GM12878 (cell line): ENCODE measurements at regions not wholly inside any gene's neighbourhood (a gene's known extent, or its start where the extent isn't known, plus 50 kb on each side); places are given as distances from the start of the nearest gene placed in this dataset.
"Not testable (repeated sequence)": the region's sequence is repeated elsewhere in the genome, so short reads cannot be mapped to it uniquely, and the experiment has no call there.

Experiments used
- EP300 ChIP-seq, 2 experiments: fragments of 150-350 bp in 1 of 2; IDR thresholded peaks; 2 replicates each; pipeline ENCODE4 v1.6.1; 2011 to 2012; ENCODE audit warnings: low read depth in 2 of 2, low read length in 2 of 2, borderline replicate concordance in 1 of 2, improper control_type of control experiment in 1 of 2, inconsistent platforms in 1 of 2; ENCODE audit not compliant: control insufficient read depth in 1 of 2
- ESRRA ChIP-seq: IDR thresholded peaks from 2 replicates; pipeline ENCODE4 v1.6.1; 2012; ENCODE audit warnings: mild to moderate bottlenecking, low read length, improper control_type of control experiment
- TBL1XR1 ChIP-seq: IDR thresholded peaks from 2 replicates; pipeline ENCODE4 v1.6.1; 2012; ENCODE audit warnings: low read depth, low read length, improper control_type of control experiment
- YY1 ChIP-seq: IDR thresholded peaks from 2 replicates; pipeline ENCODE4 v1.6.1; 2011; ENCODE audit warnings: low read depth, mild to moderate bottlenecking, low read length
- ZBTB40 ChIP-seq: fragments of 450-650 bp; IDR thresholded peaks from 2 replicates; pipeline ENCODE4 v1.6.1; 2016; ENCODE audit warnings: mild to moderate bottlenecking, moderate library complexity, borderline replicate concordance

GRCh38 chr3:135438889-135439597 is 526.5 kb upstream of the PPP2R3A start:
- not testable (repeated sequence) for TF ChIP-seq YY1; TBL1XR1; EP300 (IDR thresholded peaks at IDR 0.05; ENCODE audit: borderline replicate concordance in 1 of 2, control insufficient read depth in 1 of 2, low read depth in 2 of 2, low read length in 2 of 2); ZBTB40; ESRRA
